Astrocyte of the spinal cord (primary cell): ENCODE measurements at regions not wholly inside any gene's neighbourhood (a gene's known extent, or its start where the extent isn't known, plus 50 kb on each side); places are given as distances from the start of the nearest gene placed in this dataset.

Experiments
- DNase-seq: peaks from one replicate; pipeline ENCODE4 v3.0.0; 2011; ENCODE audit warnings: low read depth, low spot score
- H3K4me3 ChIP-seq: 2 replicates; pipeline ENCODE4 v1.5.1; 2011; ENCODE audit warnings: low read depth, mild to moderate bottlenecking, low read length, moderate library complexity
- CTCF ChIP-seq: IDR thresholded peaks from 2 replicates; pipeline ENCODE4 v1.5.1; 2012; ENCODE audit warnings: low read depth, mild to moderate bottlenecking, low read length, inconsistent platforms
- in situ Hi-C: cut with HindIII; loops from 2 replicates; pipeline ENCODE4 v1.10.0; 2017; ENCODE audit warnings: low sequenced_read_pairs

GRCh38 chr12:31224768-31225448 lies 101.0 kb downstream of the SINHCAF start:
- in situ Hi-C loops, result no loop called here
- DNase-seq, result no peak
- TF ChIP-seq CTCF, result no peak
- no peak overlapping the region for H3K4me3 ChIP-seq

GRCh38 chr12:31225656-31226535 lies 100.1 kb downstream of the SINHCAF start:
- no peak for TF ChIP-seq CTCF
- in situ Hi-C loops, result no loop called here
- no peak overlapping the region for H3K4me3 ChIP-seq
- DNase-seq, result no peak

- no peak for DNase-seq
- H3K4me3 ChIP-seq, result no peak overlapping the region
- in situ Hi-C loops, result no loop called here
- no peak for TF ChIP-seq CTCF
These were observed 99.3 kb downstream of the SINHCAF start for GRCh38 chr12:31226639-31227038.

- no peak for DNase-seq
- H3K4me3 ChIP-seq, result no peak overlapping the region
- in situ Hi-C loops, result no loop called here
- TF ChIP-seq CTCF, result no peak
These were observed 98.5 kb downstream of the SINHCAF start for GRCh38 chr12:31227401-31227981.

GRCh38 chr12:31228811-31229792 lies 96.8 kb downstream of the SINHCAF start:
- TF ChIP-seq CTCF, result no peak
- in situ Hi-C loops, result no loop called here
- no peak overlapping the region for H3K4me3 ChIP-seq

GRCh38 chr12:31230004-31230403 lies 95.9 kb downstream of the SINHCAF start:
- H3K4me3 ChIP-seq, result no peak overlapping the region
- no peak for TF ChIP-seq CTCF
- DNase-seq, result no peak
- in situ Hi-C loops, result no loop called here

More at GRCh38 chr12:31228811-31229792, 96.8 kb downstream of the SINHCAF start:
- no peak for DNase-seq
